ENCODE measurements at regions not wholly inside any gene's neighbourhood (a gene's known extent, or its start where the extent isn't known, plus 50 kb on each side); places are given as distances from the start of the nearest gene placed in this dataset.
A peak's percentile ranks its signal among the peaks of the same experiment; 100 is the strongest.
"Not testable (repeated sequence)": the region's sequence is repeated elsewhere in the genome, so short reads cannot be mapped to it uniquely, and the experiment has no call there.

- H3K9me2 ChIP-seq (replicated peaks; ENCODE audit: insufficient read depth) = no peaks in the 10 kb centered on the region
- H3K36me3 ChIP-seq (replicated peaks; ENCODE audit: insufficient read depth, low read depth) = no peaks in the 10 kb centered on the region
- no peaks in the 10 kb centered on the region for H3K9me3 ChIP-seq (ENCODE audit: low read depth)
- H4K20me1 ChIP-seq (ENCODE audit: insufficient read depth, poor library complexity, severe bottlenecking) = no peaks in the 10 kb centered on the region
- no peak overlapping the region for H3K4me2 ChIP-seq
- H3K4me3 ChIP-seq = no peak overlapping the region
- peaks cover 34% of the 10 kb centered on the region for H3K27me3 ChIP-seq
- H3K79me2 ChIP-seq = no peaks in the 10 kb centered on the region
- no peak for TF ChIP-seq EZH2phosphoT487 (IDR thresholded peaks at IDR 0.05; ENCODE audit: low read depth, severe bottlenecking, unreplicated experiment)
- TF ChIP-seq, protein P1, sequence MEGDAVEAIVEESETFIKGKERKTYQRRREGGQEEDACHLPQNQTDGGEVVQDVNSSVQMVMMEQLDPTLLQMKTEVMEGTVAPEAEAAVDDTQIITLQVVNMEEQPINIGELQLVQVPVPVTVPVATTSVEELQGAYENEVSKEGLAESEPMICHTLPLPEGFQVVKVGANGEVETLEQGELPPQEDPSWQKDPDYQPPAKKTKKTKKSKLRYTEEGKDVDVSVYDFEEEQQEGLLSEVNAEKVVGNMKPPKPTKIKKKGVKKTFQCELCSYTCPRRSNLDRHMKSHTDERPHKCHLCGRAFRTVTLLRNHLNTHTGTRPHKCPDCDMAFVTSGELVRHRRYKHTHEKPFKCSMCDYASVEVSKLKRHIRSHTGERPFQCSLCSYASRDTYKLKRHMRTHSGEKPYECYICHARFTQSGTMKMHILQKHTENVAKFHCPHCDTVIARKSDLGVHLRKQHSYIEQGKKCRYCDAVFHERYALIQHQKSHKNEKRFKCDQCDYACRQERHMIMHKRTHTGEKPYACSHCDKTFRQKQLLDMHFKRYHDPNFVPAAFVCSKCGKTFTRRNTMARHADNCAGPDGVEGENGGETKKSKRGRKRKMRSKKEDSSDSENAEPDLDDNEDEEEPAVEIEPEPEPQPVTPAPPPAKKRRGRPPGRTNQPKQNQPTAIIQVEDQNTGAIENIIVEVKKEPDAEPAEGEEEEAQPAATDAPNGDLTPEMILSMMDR (IDR thresholded peaks at IDR 0.05; ENCODE audit: poor library complexity) = no peak
- TF ChIP-seq EZH2 (IDR thresholded peaks at IDR 0.05; ENCODE audit: borderline replicate concordance) = no peak
- 84% methylated on average over 4 of the region's 4 CpGs for WGBS (ENCODE audit: low lambda C conversion rate, missing lambda C conversion rate)
- H3K4me1 ChIP-seq (ENCODE audit: insufficient read depth) = no peaks in the 10 kb centered on the region
- H3K27ac ChIP-seq = no peak overlapping the region
- H2AFZ ChIP-seq = no peak overlapping the region
- no peak for DNase-seq (ENCODE audit: low spot score)
Observed at GRCh38 chr5:1648806-1649205, 125.0 kb upstream of the LPCAT1 start.

DNA sequence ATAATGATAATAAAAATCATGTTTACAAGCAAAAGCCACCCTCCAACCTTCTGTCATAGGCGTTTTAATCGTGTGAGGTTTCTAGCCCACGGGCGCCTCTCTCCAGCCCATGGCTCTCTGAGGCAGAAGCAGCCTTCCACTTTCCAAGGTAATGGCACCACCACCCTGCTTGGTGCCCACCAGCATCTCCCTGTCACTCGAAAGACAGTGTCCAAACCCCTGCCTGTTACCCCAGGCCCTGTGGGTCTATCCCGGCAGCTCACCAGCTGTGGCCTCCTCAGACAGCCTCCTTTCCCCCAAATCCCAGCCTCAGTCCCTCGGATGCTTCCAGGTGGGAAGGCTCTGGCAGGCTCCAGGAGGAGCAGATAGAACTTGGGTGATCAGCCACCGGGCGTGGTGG, 123.8 kb upstream of the LPCAT1 start:
- Histone ChIP-seq H3K4me3 (no peak overlapping the region), H3K79me2 (no peaks in the 10 kb centered on the region), H4K20me1 (ENCODE audit: insufficient read depth, poor library complexity, severe bottlenecking) (no peaks in the 10 kb centered on the region), H3K9me3 (ENCODE audit: low read depth) (no peaks in the 10 kb centered on the region), H3K4me2 (no peak overlapping the region), H3K27ac (no peak overlapping the region), H3K4me1 (ENCODE audit: insufficient read depth) (no peaks in the 10 kb centered on the region), H3K36me3 (replicated peaks; ENCODE audit: insufficient read depth, low read depth) (no peaks in the 10 kb centered on the region), H3K27me3 (peaks cover 33% of the 10 kb centered on the region), H2AFZ (no peak overlapping the region), H3K9me2 (replicated peaks; ENCODE audit: insufficient read depth) (no peaks in the 10 kb centered on the region)
- no peak for TF ChIP-seq EZH2phosphoT487 (IDR thresholded peaks at IDR 0.05; ENCODE audit: low read depth, severe bottlenecking, unreplicated experiment)
- 86% methylated on average over 8 of the region's 9 CpGs for WGBS (ENCODE audit: low lambda C conversion rate, missing lambda C conversion rate)
- DNase-seq (ENCODE audit: low spot score) = no peak

DNA sequence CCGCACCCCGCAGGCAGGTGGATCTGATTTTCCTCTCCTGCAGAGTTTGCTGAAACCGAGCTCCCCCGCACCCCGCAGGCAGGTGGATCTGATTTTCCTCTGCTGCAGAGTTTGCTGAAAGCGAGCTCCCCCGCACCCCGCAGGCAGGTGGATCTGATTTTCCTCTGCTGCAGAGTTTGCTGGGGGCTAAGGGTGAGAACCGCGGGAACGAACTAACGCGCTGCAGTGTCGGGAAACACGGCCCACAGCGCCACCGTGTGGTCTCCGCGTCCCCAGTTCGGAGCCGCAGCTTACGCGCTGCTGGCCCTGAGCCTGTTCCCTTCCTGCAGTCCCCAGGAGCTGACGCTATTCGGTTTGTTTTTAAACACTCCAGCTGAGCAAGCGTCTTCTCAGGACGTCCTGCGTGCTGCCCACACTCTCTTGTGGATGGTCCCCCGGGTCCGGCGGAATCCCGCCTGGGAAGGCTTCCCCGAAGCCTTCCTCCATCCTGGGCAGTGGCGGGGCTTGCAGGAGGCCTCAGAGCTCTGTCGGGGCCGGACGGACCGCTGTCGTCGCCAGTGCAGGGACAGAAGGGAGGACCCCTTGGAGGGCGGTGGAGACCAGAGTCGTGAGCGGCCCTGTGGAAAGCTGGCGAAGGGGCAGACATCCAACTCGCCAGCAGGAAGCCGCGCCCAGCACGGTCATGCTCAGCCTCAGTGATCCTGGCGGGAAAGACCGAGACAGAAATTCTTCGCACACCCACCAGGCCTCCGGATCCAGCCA, 121.2 kb upstream of the LPCAT1 start:
- peak overlapping the region; percentile 5 for H2AFZ ChIP-seq
- DNase-seq (ENCODE audit: low spot score) = peak; percentile 93

DNA sequence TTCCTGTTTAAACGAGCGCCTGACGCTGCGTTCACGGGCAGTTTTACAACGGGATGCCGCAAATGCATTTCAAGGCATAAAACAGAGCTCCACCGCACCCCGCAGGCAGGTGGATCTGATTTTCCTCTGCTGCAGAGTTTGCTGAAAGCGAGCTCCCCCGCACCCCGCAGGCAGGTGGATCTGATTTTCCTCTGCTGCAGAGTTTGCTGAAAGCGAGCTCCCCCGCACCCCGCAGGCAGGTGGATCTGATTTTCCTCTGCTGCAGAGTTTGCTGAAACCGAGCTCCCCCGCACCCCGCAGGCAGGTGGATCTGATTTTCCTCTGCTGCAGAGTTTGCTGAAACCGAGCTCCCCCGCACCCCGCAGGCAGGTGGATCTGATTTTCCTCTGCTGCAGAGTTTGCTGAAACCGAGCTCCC, 120.6 kb upstream of the LPCAT1 start:
- DNase-seq (ENCODE audit: low spot score); H3K4me2 ChIP-seq; H3K4me1 ChIP-seq (ENCODE audit: insufficient read depth); H4K20me1 ChIP-seq (ENCODE audit: insufficient read depth, poor library complexity, severe bottlenecking); H3K79me2 ChIP-seq; H3K9me3 ChIP-seq (ENCODE audit: low read depth); H3K4me3 ChIP-seq; H3K9me2 ChIP-seq (replicated peaks; ENCODE audit: insufficient read depth); H2AFZ ChIP-seq; H3K27ac ChIP-seq; H3K36me3 ChIP-seq (replicated peaks; ENCODE audit: insufficient read depth, low read depth): not testable (repeated sequence)
- H3K27me3 ChIP-seq = peaks cover 20% of the 10 kb centered on the region
- WGBS (ENCODE audit: low lambda C conversion rate, missing lambda C conversion rate) = 24% methylated on average over 12 of the region's 22 CpGs

More for the DNA sequence above, 121.2 kb upstream of the LPCAT1 start:
- 10% methylated on average over 46 of the region's 52 CpGs for WGBS (ENCODE audit: low lambda C conversion rate, missing lambda C conversion rate)
- no peak overlapping the region for H3K27ac ChIP-seq
- no peak overlapping the region for H3K4me3 ChIP-seq
- peak; percentile 53 for TF ChIP-seq EZH2 (IDR thresholded peaks at IDR 0.05; ENCODE audit: borderline replicate concordance)
- TF ChIP-seq, protein P1 (IDR thresholded peaks at IDR 0.05; ENCODE audit: poor library complexity) = peak; percentile 93
- TF ChIP-seq EZH2phosphoT487 (IDR thresholded peaks at IDR 0.05; ENCODE audit: low read depth, severe bottlenecking, unreplicated experiment) = no peak
- H4K20me1 ChIP-seq (ENCODE audit: insufficient read depth, poor library complexity, severe bottlenecking) = no peaks in the 10 kb centered on the region
- H3K4me1 ChIP-seq (ENCODE audit: insufficient read depth) = no peaks in the 10 kb centered on the region
- no peaks in the 10 kb centered on the region for H3K9me2 ChIP-seq (replicated peaks; ENCODE audit: insufficient read depth)
- H3K27me3 ChIP-seq = peaks cover 23% of the 10 kb centered on the region
- no peaks in the 10 kb centered on the region for H3K36me3 ChIP-seq (replicated peaks; ENCODE audit: insufficient read depth, low read depth)
- peak overlapping the region; percentile 77 for H3K4me2 ChIP-seq
- H3K79me2 ChIP-seq = no peaks in the 10 kb centered on the region
- H3K9me3 ChIP-seq (ENCODE audit: low read depth) = no peaks in the 10 kb centered on the region
